ENCODE measurements at regions not wholly inside any gene's neighbourhood (a gene's known extent, or its start where the extent isn't known, plus 50 kb on each side); places are given as distances from the start of the nearest gene placed in this dataset.

DNA sequence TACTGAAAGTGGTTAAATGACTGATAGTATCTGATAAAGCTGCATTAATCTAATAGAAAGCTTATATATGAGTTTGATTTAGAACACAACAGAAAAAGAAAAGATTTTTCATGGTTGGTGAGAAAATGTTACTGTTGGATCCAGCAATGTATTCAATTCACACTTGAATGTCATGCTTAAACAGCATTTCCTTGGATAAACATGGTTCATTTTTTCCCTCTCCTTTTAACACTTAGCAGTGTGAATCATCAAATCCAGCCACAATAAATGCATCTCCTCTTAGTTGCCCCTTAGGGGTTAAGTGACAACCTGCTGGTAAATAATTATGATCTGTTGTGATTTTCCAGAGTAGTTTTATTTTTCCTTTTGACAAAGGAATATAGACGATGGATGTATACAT, 74.9 kb upstream of the GRIP1 start:
- no peak for ATAC-seq
- H3K79me2 ChIP-seq (ENCODE audit: control insufficient read depth, insufficient read depth, low read length): no peaks in the 10 kb centered on the region
- no peaks in the 10 kb centered on the region for H3K36me3 ChIP-seq (ENCODE audit: control insufficient read depth, insufficient read depth, low read length)
- H3K9me1 ChIP-seq (ENCODE audit: control insufficient read depth, insufficient read depth, low read length): no peaks in the 10 kb centered on the region
- H3K4me3 ChIP-seq: no peak overlapping the region
- BruUV-seq (replicated peaks): no TSS peak
- no peak overlapping the region for H3K27ac ChIP-seq (ENCODE audit: extremely low read depth, low read depth, low read length)
- no peak overlapping the region for H3K9ac ChIP-seq (ENCODE audit: insufficient read depth in 1 of 2, low read depth in 2 of 2, low read length in 2 of 2)
- H3K4me2 ChIP-seq (ENCODE audit: insufficient read depth, low read length): no peak overlapping the region
- CTCF ChIA-PET (ENCODE audit: low intra/inter-chr PET ratio): no interaction called here
- H2AFZ ChIP-seq (ENCODE audit: low read depth, low read length): no peak overlapping the region
- in situ Hi-C loops (cut with MboI): no loop called here
- no peaks in the 10 kb centered on the region for H3K4me1 ChIP-seq (replicated peaks in 1 of 2; ENCODE audit: control insufficient read depth in 2 of 2, insufficient read depth in 2 of 2, low read length in 2 of 2)
- TF ChIP-seq HCFC1 (IDR thresholded peaks at IDR 0.05; ENCODE audit: low read depth, low read length): no peak
- TF ChIP-seq NFE2 (IDR thresholded peaks at IDR 0.05; ENCODE audit: low read depth): no peak
- TF ChIP-seq, protein P1, sequence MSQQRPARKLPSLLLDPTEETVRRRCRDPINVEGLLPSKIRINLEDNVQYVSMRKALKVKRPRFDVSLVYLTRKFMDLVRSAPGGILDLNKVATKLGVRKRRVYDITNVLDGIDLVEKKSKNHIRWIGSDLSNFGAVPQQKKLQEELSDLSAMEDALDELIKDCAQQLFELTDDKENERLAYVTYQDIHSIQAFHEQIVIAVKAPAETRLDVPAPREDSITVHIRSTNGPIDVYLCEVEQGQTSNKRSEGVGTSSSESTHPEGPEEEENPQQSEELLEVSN (IDR thresholded peaks at IDR 0.05; ENCODE audit: borderline replicate concordance in 1 of 2, extremely low read depth in 1 of 2, insufficient read depth in 1 of 2, insufficient read length in 1 of 2, low read depth in 1 of 2, low read length in 1 of 2, poor library complexity in 1 of 2, severe bottlenecking in 1 of 2): no peak
- no peak for TF ChIP-seq FOXJ3 (CRISPR knock-in tag; IDR thresholded peaks at IDR 0.05)
- no peak for TF ChIP-seq RAD21 (CRISPR knock-in tag; conservative IDR thresholded peaks at IDR 0.05 in 1 of 2, IDR thresholded peaks at IDR 0.05 in 1 of 2)
- TF ChIP-seq ZNF140 (CRISPR knock-in tag; IDR thresholded peaks at IDR 0.05): no peak
- no peak for TF ChIP-seq HIVEP1 (CRISPR knock-in tag; IDR thresholded peaks at IDR 0.05)
- no peak for TF ChIP-seq ZNF41 (CRISPR knock-in tag; conservative IDR thresholded peaks at IDR 0.05)
- TF ChIP-seq, protein P2, sequence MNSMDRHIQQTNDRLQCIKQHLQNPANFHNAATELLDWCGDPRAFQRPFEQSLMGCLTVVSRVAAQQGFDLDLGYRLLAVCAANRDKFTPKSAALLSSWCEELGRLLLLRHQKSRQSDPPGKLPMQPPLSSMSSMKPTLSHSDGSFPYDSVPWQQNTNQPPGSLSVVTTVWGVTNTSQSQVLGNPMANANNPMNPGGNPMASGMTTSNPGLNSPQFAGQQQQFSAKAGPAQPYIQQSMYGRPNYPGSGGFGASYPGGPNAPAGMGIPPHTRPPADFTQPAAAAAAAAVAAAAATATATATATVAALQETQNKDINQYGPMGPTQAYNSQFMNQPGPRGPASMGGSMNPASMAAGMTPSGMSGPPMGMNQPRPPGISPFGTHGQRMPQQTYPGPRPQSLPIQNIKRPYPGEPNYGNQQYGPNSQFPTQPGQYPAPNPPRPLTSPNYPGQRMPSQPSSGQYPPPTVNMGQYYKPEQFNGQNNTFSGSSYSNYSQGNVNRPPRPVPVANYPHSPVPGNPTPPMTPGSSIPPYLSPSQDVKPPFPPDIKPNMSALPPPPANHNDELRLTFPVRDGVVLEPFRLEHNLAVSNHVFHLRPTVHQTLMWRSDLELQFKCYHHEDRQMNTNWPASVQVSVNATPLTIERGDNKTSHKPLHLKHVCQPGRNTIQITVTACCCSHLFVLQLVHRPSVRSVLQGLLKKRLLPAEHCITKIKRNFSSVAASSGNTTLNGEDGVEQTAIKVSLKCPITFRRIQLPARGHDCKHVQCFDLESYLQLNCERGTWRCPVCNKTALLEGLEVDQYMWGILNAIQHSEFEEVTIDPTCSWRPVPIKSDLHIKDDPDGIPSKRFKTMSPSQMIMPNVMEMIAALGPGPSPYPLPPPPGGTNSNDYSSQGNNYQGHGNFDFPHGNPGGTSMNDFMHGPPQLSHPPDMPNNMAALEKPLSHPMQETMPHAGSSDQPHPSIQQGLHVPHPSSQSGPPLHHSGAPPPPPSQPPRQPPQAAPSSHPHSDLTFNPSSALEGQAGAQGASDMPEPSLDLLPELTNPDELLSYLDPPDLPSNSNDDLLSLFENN (IDR thresholded peaks at IDR 0.05; ENCODE audit: low read depth in 2 of 2, low read length in 2 of 2): no peak
- TF ChIP-seq EGR1 (conservative IDR thresholded peaks at IDR 0.05): no peak
- TF ChIP-seq, protein P3, sequence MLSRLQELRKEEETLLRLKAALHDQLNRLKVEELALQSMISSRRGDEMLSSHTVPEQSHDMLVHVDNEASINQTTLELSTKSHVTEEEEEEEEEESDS (CRISPR knock-in tag; IDR thresholded peaks at IDR 0.05): no peak
- TF ChIP-seq PHB2 (IDR thresholded peaks at IDR 0.05; ENCODE audit: low read depth): no peak
- no peak for TF ChIP-seq MYBL2 (IDR thresholded peaks at IDR 0.05; ENCODE audit: low read depth)
- no peak for TF ChIP-seq MYBL2 (CRISPR knock-in tag; IDR thresholded peaks at IDR 0.05; ENCODE audit: borderline replicate concordance)
- no peaks in the 10 kb centered on the region for H3K9me3 ChIP-seq (replicated peaks; ENCODE audit: control insufficient read depth, insufficient read depth, low read depth, low read length)
- no peak for FAIRE-seq
- no peak for DNase-seq (ENCODE audit: extremely low read depth in 1 of 4, low spot score in 3 of 4)
- no peaks in the 10 kb centered on the region for H3K27me3 ChIP-seq (ENCODE audit: control insufficient read depth in 2 of 2, insufficient read depth in 2 of 2, low read length in 2 of 2)
- 0% methylated on average over 1 of the region's 1 CpG for WGBS (ENCODE audit: insufficient coverage, low coverage, missing lambda C conversion rate)
- no peaks in the 10 kb centered on the region for H4K20me1 ChIP-seq (replicated peaks; ENCODE audit: control insufficient read depth, insufficient read depth, low read length)
- intact Hi-C loops (cut with micrococcal nuclease): no loop called here
- POLR2A ChIA-PET: no interaction called here

All from K562 (cell line).